Ovary (tissue), 3 donors: ENCODE measurements at regions not wholly inside any gene's neighbourhood (a gene's known extent, or its start where the extent isn't known, plus 50 kb on each side); places are given as distances from the start of the nearest gene placed in this dataset.

Source experiments
- POLR2A ChIP-seq: fragments of 450-650 bp; IDR thresholded peaks from one replicate; pipeline ENCODE4 v1.6.1; 2017; ENCODE audit warnings: antibody characterized with exemption, mild to moderate bottlenecking, moderate library complexity
- TF ChIP-seq, protein P1 (sequence below), 3 donors: fragments of 450-650 bp in 2 of 3; fragments of 200-600 bp in 1 of 3; IDR thresholded peaks; one replicate each; pipeline versions ENCODE4 v1.5.1 to v1.8.0; 2016 to 2022; ENCODE audit warnings: antibody characterized with exemption in 3 of 3, mild to moderate bottlenecking in 1 of 3
- donor health status: DM: no; HTN: no; CAD: no.

DNA sequence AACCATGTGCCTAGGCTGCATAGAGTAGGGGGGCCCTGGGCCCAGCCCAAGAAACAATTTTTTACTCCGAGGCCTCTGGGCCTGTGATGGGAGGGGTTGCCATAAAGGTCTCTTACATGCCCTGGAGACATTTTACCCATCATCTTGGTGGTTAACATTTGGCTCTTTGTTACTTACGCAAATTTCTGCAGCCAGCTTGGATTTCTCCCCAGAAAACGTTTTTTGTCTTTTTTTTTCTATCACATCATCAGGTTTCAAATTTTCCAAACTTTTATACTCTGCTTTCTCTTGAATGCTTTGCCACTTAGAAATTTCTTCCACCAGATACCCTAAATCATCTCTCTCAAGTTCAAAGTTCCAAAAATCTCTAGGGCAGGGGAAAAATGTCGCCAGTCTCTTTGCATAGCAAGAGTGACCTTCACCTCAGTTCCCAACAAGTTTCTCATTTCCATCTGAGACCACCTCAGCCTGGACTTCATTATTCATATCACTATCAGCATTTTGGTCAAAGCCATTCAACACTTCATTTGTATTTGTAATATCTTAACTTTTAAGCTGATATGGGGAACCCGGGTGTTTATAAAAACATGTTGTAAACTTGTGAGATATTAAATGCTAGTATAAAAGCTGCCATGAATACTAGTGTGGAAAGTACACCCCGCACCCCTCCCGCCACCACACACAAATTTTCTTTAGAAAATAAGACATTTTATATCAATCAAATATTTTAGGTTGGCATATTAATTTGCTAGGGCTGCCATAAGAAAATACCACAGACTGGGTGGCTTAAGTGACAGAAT, 56.0 kb upstream of the PLSCR4 start:
- TF ChIP-seq POLR2A, result no peak
- TF ChIP-seq, protein P1, sequence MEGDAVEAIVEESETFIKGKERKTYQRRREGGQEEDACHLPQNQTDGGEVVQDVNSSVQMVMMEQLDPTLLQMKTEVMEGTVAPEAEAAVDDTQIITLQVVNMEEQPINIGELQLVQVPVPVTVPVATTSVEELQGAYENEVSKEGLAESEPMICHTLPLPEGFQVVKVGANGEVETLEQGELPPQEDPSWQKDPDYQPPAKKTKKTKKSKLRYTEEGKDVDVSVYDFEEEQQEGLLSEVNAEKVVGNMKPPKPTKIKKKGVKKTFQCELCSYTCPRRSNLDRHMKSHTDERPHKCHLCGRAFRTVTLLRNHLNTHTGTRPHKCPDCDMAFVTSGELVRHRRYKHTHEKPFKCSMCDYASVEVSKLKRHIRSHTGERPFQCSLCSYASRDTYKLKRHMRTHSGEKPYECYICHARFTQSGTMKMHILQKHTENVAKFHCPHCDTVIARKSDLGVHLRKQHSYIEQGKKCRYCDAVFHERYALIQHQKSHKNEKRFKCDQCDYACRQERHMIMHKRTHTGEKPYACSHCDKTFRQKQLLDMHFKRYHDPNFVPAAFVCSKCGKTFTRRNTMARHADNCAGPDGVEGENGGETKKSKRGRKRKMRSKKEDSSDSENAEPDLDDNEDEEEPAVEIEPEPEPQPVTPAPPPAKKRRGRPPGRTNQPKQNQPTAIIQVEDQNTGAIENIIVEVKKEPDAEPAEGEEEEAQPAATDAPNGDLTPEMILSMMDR (IDR thresholded peaks at IDR 0.05), result no peak
